Caco-2 (cell line): ENCODE measurements at regions not wholly inside any gene's neighbourhood (a gene's known extent, or its start where the extent isn't known, plus 50 kb on each side); places are given as distances from the start of the nearest gene placed in this dataset.

ENCODE experiments used
- BruUV-seq: library from RNA; stranded (reverse); fragments of 400-500 nt; replicated peaks from 2 replicates; lab custom pipeline; 2021; lab: Mats Ljungman, UMichigan
- CTCF ChIA-PET: fragments of 300-600 bp; sonication (Branson Sonifier 250); formaldehyde crosslinking; loops from one replicate; lab custom pipeline; 2022; ENCODE audit warnings: antibody characterized with exemption; lab: Charles Lee
- POLR2A ChIA-PET: fragments of 300-600 bp; sonication (Branson Sonifier 250); formaldehyde crosslinking; loops from one replicate; lab custom pipeline; 2022; ENCODE audit warnings: antibody characterized with exemption; lab: Charles Lee
- DNase-seq, 2 experiments: peaks; one replicate each; pipeline versions ENCODE4 v3.0.0 to v3.0.0-alpha.2; 2020 to 2022
- H3K27me3 ChIP-seq: replicated peaks from 2 replicates; pipeline ENCODE4 v1.6.0; 2011; ENCODE audit warnings: low read length; ENCODE audit not compliant: control insufficient read depth, insufficient read depth
- H3K36me3 ChIP-seq: 2 replicates; pipeline ENCODE4 v1.5.1; 2011; ENCODE audit warnings: low read length; ENCODE audit not compliant: control insufficient read depth, insufficient read depth
- H3K4me1 ChIP-seq: fragments of 250-450 bp; sonication (Bioruptor Pico); 2 replicates; pipeline ENCODE4 v1.5.1; 2020; ENCODE audit warnings: mild to moderate bottlenecking
- H3K4me3 ChIP-seq: 2 replicates; pipeline ENCODE4 v1.5.1; 2011; ENCODE audit warnings: low read depth, mild to moderate bottlenecking, control low read depth, low read length
- H3K9me3 ChIP-seq: fragments of 250-450 bp; sonication (Bioruptor Pico); 2 replicates; pipeline ENCODE4 v1.5.1; 2020; ENCODE audit warnings: mild to moderate bottlenecking, moderate library complexity
- H3K27ac Mint-ChIP-seq: one replicate; pipeline ENCODE4 v1.8.0; 2022; ENCODE audit warnings: mixed read lengths; ENCODE audit not compliant: unreplicated experiment
- H3K27me3 Mint-ChIP-seq: one replicate; pipeline ENCODE4 v1.8.0; 2022; ENCODE audit warnings: mixed read lengths; ENCODE audit not compliant: insufficient read depth, unreplicated experiment
- H3K36me3 Mint-ChIP-seq: one replicate; pipeline ENCODE4 v1.8.0; 2022; ENCODE audit warnings: mild to moderate bottlenecking, mixed read lengths; ENCODE audit not compliant: insufficient read depth, unreplicated experiment
- H3K4me1 Mint-ChIP-seq: one replicate; pipeline ENCODE4 v1.8.0; 2022; ENCODE audit warnings: low read depth, mixed read lengths; ENCODE audit not compliant: unreplicated experiment
- H3K4me3 Mint-ChIP-seq: one replicate; pipeline ENCODE4 v1.8.0; 2022; ENCODE audit warnings: mild to moderate bottlenecking, moderate library complexity, mixed read lengths; ENCODE audit not compliant: unreplicated experiment
- H3K9me3 Mint-ChIP-seq: one replicate; pipeline ENCODE4 v1.8.0; 2022; ENCODE audit warnings: mixed read lengths; ENCODE audit not compliant: unreplicated experiment
- intact Hi-C: fragments of 100-400 bp; cut with micrococcal nuclease; formaldehyde crosslinking; loops from one replicate; pipeline ENCODE4 v1.10.0; 2022; ENCODE audit not compliant: unreplicated experiment
- TF ChIP-seq, protein P1 (sequence below), 2 experiments: fragments of 200-600 bp in 1 of 2; IDR thresholded peaks; 1 replicate in 1 of 2; 2 replicates in 1 of 2; pipeline versions ENCODE4 v1.5.1 to v1.8.0; 2011 to 2022; ENCODE audit warnings: antibody characterized with exemption in 1 of 2, control low read depth in 1 of 2, inconsistent platforms in 1 of 2, low read depth in 1 of 2, low read length in 1 of 2, mild to moderate bottlenecking in 1 of 2, moderate library complexity in 1 of 2; ENCODE audit not compliant: insufficient read depth in 1 of 2, severe bottlenecking in 1 of 2, unreplicated experiment in 1 of 2

GRCh38 chr3:78049521-78049920 is 1009.6 kb downstream of the ROBO2 start:
- Histone ChIP-seq H3K36me3 (no peaks in the 10 kb centered on the region), H3K27me3 (no peaks in the 10 kb centered on the region), H3K4me1 (no peaks in the 10 kb centered on the region; the same call in 1 of the 2 replicates), H3K9me3 (no peaks in the 10 kb centered on the region), H3K4me3 (no peak overlapping the region)
- H3K27ac Mint-ChIP-seq, result no peak overlapping the region
- CTCF ChIA-PET, result no interaction called here
- TF ChIP-seq, protein P1, sequence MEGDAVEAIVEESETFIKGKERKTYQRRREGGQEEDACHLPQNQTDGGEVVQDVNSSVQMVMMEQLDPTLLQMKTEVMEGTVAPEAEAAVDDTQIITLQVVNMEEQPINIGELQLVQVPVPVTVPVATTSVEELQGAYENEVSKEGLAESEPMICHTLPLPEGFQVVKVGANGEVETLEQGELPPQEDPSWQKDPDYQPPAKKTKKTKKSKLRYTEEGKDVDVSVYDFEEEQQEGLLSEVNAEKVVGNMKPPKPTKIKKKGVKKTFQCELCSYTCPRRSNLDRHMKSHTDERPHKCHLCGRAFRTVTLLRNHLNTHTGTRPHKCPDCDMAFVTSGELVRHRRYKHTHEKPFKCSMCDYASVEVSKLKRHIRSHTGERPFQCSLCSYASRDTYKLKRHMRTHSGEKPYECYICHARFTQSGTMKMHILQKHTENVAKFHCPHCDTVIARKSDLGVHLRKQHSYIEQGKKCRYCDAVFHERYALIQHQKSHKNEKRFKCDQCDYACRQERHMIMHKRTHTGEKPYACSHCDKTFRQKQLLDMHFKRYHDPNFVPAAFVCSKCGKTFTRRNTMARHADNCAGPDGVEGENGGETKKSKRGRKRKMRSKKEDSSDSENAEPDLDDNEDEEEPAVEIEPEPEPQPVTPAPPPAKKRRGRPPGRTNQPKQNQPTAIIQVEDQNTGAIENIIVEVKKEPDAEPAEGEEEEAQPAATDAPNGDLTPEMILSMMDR (IDR thresholded peaks at IDR 0.05; ENCODE audit: insufficient read depth in 1 of 2, low read depth in 1 of 2, low read length in 1 of 2, severe bottlenecking in 1 of 2, unreplicated experiment in 1 of 2), result no peak
- no TSS peak for BruUV-seq
- H3K27me3 Mint-ChIP-seq, result peaks cover 3% of the 10 kb centered on the region
- H3K9me3 Mint-ChIP-seq, result peaks cover 4% of the 10 kb centered on the region
- POLR2A ChIA-PET, result no interaction called here
- no peaks in the 10 kb centered on the region for H3K4me1 Mint-ChIP-seq
- no peak for DNase-seq
- no peaks in the 10 kb centered on the region for H3K36me3 Mint-ChIP-seq
- intact Hi-C loops, result no loop called here
- no peak overlapping the region for H3K4me3 Mint-ChIP-seq

- H3K9me3 ChIP-seq, result no peaks in the 10 kb centered on the region
- H3K4me1 ChIP-seq, result no peaks in the 10 kb centered on the region; the same call in 1 of the 2 replicates
- TF ChIP-seq, protein P1 (IDR thresholded peaks at IDR 0.05; ENCODE audit: insufficient read depth in 1 of 2, low read depth in 1 of 2, low read length in 1 of 2, severe bottlenecking in 1 of 2, unreplicated experiment in 1 of 2), result no peak
- intact Hi-C loops, result no loop called here
- ChIA-PET POLR2A (no interaction called here), CTCF (no interaction called here)
- Mint-ChIP-seq H3K4me3 (no peak overlapping the region), H3K4me1 (no peaks in the 10 kb centered on the region), H3K27ac (no peak overlapping the region), H3K36me3 (no peaks in the 10 kb centered on the region), H3K27me3 (no peaks in the 10 kb centered on the region), H3K9me3 (peaks cover 9% of the 10 kb centered on the region)
- H3K27me3 ChIP-seq, result no peaks in the 10 kb centered on the region
- BruUV-seq, result no TSS peak
- no peaks in the 10 kb centered on the region for H3K36me3 ChIP-seq
- no peak for DNase-seq
- H3K4me3 ChIP-seq, result no peak overlapping the region
Measured at GRCh38 chr3:78050276-78051065, 1010.6 kb downstream of the ROBO2 start.

DNA sequence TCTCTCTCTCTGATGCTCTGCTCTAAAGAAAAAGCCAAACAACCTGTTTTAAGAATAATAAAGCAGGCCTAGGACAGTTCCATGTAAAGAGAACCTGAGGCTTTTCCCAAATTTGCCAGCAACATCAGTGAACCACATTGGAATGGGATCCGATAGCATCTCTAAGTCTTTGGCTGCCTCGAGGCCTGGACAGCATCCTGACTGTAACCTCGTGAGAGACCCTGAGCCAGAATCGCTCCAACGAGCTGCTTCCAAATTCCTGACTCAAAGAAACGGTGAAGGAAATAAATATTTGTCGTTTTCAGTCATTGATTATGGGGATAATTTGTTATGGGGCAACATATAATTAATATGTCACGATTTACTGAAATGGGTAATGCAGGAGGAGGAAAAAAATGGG is 1012.8 kb downstream of the ROBO2 start:
- CTCF ChIA-PET, result no interaction called here
- no peaks in the 10 kb centered on the region for H3K9me3 ChIP-seq
- H3K36me3 ChIP-seq, result no peaks in the 10 kb centered on the region
- H3K4me3 Mint-ChIP-seq, result no peak overlapping the region
- no peak overlapping the region for H3K4me3 ChIP-seq
- no peaks in the 10 kb centered on the region for H3K27me3 Mint-ChIP-seq
- H3K4me1 ChIP-seq, result no peaks in the 10 kb centered on the region; the same call in 1 of the 2 replicates
- no peaks in the 10 kb centered on the region for H3K36me3 Mint-ChIP-seq
- TF ChIP-seq, protein P1 (IDR thresholded peaks at IDR 0.05; ENCODE audit: insufficient read depth in 1 of 2, low read depth in 1 of 2, low read length in 1 of 2, severe bottlenecking in 1 of 2, unreplicated experiment in 1 of 2), result no peak
- peaks cover 9% of the 10 kb centered on the region for H3K9me3 Mint-ChIP-seq
- H3K27me3 ChIP-seq, result no peaks in the 10 kb centered on the region
- no peak overlapping the region for H3K27ac Mint-ChIP-seq
- intact Hi-C loops, result no loop called here
- H3K4me1 Mint-ChIP-seq, result no peaks in the 10 kb centered on the region
- POLR2A ChIA-PET, result no interaction called here
- BruUV-seq, result no TSS peak
- DNase-seq, result no peak
